Stimulated activated CD4-positive, alpha-beta T cell treated with anti-CD3 and anti-CD28 coated beads, Interleukin-12 subunit alpha, Interleukin-12 subunit beta, amount 100 ng/mL, for 24 hours (primary cell): ENCODE measurements at regions not wholly inside any gene's neighbourhood (a gene's known extent, or its start where the extent isn't known, plus 50 kb on each side); places are given as distances from the start of the nearest gene placed in this dataset.

Experiments
- DNase-seq, 2 experiments: peaks; one replicate each; pipeline ENCODE4 v3.0.0-alpha.2; 2020; ENCODE audit warnings: low read depth in 2 of 2

DNA sequence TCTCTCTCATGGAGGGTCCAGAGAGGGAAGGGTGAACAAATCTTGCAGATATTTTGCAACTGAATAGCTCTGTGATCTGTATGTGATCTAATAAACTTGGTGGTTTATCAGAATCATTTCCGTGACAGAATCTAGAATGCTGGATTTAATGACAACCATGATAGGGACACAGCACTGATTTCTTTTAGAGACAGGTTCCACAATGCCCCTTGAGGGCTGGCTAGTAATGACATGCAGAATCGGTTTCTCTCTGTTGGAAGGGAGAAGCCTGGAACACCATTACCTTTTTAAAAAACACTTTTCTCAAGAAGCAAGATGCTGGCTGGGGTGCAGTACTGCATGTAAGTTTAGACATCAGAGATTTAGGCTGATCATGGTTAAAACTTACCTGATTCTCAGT is 313.4 kb downstream of the CDH26 start:
- DNase-seq: no peak

DNA sequence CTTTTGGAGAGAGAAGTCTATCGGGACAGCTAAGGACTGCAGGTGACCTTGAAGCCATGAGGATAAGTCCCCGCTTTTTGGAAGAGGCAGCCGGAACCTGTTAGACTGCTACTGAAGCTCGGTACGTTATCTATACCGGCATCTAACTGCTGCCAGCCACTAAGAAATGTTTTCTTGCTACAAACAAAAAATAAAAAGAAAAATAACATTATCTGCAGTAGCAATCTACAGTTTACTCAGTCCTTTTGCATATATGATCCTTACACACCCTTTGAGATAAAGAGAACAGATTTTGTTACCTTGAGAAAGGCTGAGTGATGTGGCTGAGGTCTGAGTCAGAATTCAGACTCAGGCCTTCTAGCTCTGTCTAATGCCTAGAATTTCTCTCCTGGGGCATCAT is 314.6 kb downstream of the CDH26 start:
- no peak for DNase-seq

DNA sequence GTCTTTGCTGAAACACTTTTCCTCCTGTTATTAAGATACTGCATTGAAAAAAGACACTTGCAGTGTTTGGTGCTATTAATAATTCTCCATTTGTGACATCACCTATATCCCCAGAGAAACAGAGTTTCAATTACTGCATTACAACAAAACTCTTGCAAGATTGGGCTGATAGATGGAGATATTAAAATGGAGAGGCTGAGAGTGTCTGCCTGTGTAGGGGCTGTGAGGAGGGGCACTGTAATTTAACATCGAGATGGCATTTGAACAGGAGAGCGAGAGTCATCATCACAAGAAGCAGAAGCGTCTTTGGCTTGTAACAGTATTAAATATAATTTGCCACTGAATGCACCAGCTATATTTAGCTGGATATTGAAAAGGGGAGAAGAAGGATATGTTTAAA is 316.5 kb downstream of the CDH26 start:
- DNase-seq: no peak

DNA sequence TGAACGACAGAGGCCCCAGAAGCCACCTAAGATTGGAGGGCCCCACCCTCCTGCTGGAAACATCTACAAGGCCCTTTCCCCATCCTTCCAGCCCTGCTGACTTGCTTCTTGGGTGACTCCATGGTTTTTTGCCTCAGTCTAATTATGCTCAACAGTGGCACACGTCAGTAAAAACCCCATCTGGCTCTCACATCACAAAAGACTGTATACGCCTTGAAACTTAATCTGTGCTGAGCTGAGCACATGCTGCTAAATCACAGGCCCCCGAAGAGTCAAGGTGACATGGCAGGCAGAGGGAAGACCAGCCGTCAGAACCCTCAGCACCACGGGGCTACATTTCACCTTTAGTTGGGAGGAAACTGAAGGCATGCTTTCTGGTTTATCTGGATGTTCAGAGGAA is 323.1 kb downstream of the CDH26 start:
- no peak for DNase-seq

DNA sequence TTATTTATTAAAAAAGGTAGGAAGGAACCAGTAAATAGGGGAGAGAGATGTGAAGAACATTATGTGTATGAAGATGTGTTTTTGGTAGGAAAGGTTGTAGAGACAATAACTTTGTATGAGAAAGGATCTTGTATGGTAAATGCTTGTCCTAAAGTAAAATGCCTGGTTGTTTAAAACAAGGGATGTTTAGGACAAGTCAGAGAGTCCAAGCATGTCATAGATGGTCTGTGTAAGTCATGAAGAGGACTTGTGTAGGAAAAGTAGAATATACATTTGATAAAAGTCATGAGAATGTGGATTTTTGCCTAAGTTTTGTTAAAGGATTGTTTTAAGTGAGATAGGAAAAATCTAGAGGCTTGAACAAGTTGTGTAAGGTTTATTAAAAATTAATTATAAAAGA is 325.1 kb downstream of the CDH26 start:
- DNase-seq: no peak

DNA sequence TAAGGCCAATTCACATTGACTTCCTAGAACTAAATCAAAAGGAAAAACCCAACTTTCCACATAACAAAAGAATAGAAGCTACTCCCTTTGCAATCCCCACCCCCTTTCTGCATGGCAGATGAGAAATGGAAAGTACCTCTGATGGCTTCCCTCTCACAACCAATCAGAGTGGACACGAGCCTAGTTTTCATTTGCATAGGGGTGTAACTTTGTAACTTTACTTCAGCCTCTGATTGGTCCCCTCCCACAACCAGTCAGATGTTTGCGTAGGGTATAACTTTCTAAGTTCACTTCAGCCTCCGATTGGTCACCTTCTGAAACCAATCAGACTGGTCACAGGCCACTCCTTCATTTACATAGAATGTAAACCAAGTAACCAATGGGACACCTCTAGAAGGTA is 328.5 kb downstream of the CDH26 start:
- no peak for DNase-seq

DNA sequence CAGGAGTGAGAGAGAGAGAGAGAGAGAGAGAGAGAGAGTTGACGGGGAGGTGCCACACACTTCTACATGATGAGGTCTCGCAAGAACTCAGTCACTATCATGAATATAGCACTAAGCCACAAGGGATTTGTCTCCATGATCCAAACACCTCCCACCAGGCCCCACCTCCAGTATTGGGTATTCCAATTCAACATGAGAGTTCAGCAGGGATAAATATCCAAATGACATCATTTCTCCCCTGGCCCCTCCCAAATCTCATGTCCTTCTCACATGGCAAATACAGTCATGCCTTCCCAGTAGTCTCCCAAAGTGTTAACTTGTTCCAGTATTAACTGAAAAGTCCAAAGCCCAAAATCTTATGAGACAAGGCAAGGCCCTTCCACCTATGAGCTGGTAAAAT is 330.7 kb downstream of the CDH26 start:
- DNase-seq: no peak

DNA sequence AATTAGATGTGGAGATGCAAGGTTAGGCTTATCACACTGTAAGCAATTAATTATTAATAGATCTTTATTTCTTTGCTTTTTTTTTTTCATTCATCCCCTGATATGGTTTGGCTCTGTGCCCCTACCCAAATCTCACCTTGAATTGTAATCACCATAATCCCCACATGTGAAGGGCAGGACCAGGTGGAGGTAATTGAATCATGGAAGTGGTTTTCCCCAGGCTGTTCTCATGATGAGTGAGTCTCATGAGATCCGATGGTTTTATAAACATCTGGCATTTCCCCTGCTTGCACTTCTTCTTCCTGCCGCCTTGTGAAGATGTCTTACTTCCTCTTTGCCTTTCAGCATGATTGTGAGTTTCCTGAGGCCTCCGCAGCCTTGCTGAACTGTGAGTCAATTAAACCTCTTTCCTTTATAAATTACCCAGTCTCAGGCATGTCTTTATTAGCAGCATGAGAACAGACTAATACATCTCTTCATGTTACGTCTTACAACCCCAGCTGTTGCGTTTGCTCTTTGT is 333.8 kb downstream of the CDH26 start:
- no peak for DNase-seq

DNA sequence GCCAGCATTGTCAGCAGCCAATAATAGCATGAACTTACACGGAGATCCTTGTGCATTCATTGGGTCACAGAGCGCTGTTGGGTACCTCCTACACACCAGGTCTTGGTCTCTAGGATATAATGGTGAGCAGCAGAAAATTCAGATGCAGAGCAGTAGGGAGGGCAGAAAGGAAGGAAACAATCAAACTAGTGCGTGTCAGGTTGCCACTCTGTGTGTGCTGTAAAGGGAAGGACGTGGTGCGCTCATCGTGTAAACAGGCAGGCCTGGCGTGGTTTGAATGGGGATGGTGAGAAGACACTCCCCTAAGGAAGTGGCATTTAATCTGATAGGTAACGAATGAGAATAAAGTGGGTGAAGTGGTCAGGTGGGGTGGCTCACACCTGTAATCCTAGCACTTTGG is 336.4 kb downstream of the CDH26 start:
- DNase-seq: no peak

DNA sequence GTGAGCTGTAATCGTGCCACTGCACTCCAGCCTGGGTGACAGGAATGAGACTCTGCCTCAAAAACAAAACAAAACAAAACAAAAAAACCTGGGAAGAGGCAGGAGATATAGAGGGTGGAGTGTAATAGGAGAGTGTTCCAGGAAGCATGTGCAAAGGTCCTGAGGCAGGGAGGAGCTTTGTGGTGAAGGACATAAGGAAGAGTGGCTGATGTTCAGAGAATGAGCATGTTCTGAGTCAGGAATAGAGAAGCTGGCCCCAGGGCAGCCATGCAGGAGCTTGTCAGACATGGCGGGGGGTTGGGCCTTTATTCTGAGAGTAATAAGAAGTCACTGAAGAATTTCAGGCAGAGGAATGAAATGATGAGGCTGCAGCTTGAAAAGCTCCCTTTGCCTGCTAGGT is 337.0 kb downstream of the CDH26 start:
- DNase-seq: no peak

DNA sequence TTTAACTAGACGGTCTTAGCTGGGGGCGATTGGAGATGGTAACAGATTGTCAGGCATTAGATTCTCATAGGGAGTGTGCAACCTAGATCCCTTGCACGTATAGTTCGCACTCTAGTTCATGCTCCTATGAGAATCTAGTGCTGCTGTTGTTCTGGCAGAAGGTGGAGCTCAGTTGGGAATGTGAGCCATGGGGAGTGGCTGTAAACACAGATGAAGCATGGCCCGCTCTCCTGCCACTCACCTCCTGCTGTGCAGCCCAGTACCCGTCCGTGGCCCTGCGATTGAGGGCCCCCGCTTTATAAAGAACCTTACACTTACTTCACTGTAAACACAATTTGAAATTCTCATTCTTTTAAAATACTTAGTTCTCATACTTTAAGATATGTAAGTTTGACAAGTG is 339.4 kb downstream of the CDH26 start:
- DNase-seq: no peak

DNA sequence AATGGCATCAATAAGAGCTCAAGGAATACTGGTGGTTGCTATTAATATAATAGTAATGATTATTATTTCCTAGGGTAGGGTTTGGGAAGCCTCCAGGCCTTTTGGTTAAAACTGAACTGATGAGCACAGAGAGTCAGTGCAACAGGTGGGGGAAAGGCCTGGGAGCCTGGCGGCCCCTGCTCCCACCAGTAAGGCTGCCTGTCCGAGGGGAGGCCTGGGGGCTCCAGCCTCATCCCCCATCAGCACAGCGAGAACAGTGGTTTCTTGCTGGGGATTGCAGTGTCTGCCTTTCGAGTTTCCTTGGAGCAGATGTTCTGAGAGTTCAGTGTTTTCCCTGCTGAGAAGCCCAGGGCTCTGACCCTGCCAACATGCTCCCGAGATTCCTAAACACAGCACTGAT is 340.4 kb downstream of the CDH26 start:
- DNase-seq: no peak

DNA sequence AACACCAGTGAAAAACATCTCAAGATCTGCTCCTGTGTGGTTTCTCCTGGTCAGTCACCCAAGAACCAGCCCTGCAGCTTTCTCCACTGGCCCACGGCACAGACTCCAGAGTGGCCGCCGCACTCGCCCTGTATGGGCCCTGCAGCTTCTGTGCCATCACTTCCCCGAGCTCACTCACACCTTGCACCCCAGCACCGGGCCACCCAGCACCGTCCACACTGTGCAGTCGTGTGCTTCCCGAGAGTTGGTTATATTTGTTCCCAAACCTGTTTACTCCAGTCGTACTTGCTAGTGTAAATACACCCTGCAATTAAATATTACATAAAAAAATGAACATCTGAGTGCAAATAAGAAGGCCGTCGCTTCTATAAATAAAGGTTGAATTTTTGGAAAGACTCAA is 341.7 kb downstream of the CDH26 start:
- DNase-seq: no peak

DNA sequence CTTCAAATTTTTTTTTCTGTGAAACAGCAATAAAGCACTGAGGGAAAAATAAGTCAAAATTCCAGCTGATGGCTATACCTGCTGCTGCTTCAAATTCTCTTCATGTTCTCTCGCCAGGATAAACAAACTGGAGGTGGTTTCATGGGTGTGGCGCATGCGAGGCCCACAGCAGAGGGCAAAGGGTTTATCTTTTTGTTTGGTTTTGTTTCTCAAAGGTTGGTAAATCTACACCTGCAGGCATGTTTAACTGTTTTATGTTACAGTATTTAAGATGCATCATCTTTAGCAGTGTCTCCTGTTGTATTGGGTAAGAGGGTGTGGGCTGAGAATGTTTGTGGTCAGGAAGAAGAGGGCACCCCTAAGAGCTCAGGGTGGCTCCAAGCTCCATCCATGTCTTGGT is 342.2 kb downstream of the CDH26 start:
- DNase-seq: no peak

DNA sequence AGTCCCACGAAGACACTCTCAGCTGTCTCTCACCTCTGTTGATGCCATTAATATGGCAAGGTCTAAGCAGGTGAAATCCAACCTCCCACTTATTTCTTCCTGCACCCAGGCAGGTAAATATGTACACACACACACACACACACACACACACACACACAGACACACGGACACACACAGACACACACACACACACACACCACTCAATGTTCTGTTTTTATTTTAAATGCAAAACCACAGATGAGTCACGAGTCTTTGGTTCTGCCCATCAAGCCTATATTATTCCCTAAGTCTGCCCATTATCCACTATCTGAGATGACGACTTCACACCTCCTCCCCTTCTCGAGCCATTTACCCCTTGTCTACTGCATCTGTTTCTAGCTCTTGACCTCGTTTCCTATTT is 344.7 kb downstream of the CDH26 start:
- no peak for DNase-seq

DNA sequence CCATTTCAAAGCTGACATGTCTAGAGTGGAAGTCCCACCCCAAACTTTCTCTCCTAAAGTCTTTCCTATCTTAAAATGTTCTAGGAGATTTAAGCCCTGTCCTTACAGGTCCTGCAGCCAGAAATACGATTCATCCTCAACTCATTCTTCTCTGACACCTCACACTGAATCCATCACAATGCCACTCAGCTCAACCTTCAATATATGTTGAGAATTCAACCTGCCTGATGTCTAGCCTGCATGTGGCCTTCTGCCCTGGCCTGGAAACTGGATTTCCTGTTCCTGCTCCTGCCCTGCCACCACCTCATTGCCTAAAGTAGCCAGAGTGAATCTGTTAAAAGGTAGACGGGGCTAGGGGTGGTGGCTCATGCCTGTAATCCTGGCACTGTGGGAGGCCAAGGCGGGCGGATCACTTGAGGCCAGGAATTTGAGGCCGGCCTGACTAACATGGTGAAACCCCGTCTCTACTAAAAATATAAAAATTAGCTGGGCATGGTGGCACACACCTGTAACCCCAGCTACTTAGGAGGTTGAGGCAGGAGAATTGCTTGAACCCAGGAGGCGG is 345.9 kb downstream of the CDH26 start:
- DNase-seq: no peak

DNA sequence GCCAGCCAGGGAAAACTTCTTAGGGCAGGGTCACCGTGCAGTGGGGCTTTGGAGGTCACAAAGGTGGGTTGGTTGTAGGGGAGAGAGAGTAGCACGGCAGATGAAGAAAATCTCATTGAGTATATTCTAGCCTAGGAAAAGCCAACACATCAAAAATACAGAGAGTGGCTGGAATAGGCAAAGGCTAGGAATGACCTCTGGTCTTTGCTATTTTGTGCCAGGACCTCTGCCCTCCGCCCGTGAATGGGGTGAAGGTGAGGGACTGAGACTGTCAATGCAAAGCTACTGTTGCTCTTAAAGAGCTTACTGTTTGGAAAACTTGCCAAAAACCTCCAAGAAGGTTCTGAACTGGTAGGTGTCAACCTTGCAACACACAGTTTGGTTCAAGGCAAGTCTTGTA is 346.7 kb downstream of the CDH26 start:
- DNase-seq: no peak

DNA sequence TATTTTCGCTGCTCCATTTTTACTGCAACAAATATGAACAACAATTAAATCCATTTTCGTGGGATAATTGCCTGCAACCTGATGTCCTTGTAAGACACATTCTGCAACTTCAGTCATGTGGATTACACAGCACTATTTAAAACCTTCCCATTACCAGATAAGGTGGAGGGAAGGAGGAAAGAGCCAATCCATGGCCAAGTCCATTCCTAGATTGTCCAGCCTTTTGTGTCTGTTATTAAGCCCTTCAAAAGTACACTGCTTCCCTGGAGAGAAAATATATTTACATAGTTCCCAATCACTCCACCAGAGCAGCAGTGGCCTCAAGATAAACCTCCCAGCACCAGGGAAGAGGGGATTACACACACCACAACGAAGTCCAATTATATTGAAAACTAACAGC is 347.9 kb downstream of the CDH26 start:
- no peak for DNase-seq

DNA sequence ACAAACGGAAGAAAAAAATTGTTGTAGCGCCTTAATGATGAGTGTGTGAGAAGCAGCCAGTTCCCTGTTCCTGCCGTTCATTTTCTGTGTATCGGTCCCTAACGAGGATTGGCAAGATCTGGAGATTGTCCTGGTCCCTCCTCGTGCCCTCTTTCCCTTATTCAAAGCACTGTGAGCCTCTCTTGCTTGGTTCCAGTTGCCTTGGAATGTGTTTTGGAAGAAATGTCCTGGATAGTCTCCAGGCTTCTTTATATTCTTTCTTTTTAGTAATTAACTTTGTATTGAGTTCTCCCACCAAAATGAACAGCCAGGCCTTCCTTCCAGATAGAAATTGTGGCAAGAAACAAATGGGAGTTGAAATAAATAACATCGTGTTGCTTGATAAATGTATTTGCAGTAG is 348.3 kb downstream of the CDH26 start:
- DNase-seq: no peak

DNA sequence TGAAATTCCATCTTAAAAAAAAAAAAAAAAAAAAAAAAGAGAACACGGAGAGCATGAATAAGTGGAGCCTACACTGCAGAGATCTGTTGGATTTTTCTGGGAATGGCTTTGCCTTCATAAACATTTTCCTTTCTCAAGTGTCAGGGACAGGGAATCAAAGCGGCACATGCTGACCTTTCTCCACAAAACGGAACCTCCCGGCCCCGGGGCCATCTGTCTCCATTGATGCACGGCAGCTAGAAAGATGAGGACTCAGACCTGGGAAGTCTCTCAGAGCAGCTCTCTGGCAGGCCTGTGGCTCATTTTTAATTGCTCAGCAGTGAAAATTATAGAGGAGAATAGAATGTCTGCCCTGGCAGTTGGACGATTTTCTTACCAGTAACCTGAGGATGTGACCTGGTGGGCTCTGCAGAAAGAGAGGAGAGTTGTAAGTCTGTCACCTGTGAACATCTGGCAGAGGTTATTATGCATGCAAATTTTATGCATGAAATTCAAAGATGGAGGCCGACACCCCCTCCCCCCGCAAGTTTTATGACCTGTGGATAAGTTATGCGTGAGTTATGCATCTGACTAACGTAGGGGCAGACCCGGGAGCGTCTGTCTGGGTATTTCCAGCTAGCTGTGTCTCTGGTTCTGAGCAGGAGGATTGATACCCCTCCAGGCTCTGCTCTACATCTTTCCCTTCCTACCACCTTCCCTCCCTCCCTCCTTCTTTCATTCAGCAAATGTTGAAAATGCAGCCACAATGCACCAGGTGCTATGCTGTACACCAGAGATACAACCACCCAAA is 352.5 kb downstream of the CDH26 start:
- no peak for DNase-seq

DNA sequence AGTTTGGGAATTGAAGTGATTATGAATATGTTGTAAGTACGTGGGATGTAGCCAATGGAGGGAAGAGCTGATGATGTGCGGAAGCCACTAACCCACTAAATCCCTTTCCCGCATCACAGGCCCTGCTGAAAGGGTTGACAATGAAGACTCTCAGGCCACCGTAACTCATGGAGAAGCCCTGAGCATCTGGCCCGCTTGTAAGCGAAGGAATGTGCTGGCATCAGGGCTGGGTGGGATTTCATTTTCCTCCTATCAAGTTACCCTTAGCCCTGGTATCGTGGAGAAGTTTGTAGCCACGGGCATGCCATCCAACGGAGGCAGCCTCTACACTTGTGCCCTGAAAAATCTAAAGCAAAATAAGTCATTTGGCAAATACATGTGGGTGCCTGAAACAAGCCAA is 355.0 kb downstream of the CDH26 start:
- no peak for DNase-seq

DNA sequence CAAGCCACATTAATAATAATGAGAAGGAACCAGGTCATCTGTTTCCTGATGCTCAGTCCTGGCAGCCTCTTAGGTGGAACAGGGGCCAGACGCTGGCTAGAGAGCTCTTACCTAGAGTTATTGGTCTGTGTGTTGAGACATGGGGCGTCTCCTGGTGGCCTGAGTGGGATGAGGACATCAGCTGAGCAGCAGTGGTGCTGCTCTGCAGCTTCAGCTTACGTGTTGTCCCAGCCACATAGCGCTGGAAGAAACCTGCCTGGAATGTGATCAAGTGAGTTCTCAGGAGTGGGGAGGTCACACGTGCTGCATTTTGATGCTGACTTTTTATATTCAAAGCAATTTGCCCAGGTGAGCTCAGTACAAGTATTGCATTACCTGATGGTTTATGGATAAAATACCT is 355.4 kb downstream of the CDH26 start:
- no peak for DNase-seq

DNA sequence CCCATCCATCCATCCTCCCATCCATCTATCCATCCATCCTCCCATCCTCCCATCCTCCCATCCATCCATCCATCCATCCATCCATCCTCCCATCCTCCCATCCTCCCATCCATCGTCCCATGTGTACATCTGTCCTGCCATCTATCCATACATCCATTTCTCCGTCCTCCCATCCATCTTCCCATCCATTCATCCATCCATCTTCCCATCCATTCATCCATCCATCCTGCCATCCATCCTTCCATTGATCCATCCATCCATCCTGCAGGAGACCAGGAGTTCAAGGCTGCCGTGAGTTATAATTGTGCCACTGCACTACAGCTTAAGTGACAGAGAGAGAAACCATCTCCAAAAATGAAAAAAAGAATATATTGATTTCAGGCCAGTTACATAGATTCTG is 356.5 kb downstream of the CDH26 start:
- DNase-seq: no peak
